Stimulated activated naive CD8-positive, alpha-beta T cell treated with anti-CD3 and anti-CD28 coated beads, Interleukin-15, amount 100 ng/mL, for 72 hours (primary cell): ENCODE measurements at regions not wholly inside any gene's neighbourhood (a gene's known extent, or its start where the extent isn't known, plus 50 kb on each side); places are given as distances from the start of the nearest gene placed in this dataset.

ENCODE experiments used
- ATAC-seq: fragments of 150-1000 bp; cut with Tn5 transposase; 2 replicates; pipeline ENCODE4 v1.10.0; 2021; ENCODE audit warnings: mild to moderate bottlenecking, moderate library complexity
- DNase-seq, 2 donors: peaks; one replicate each; pipeline ENCODE4 v3.0.0; 2021 to 2022
- H3K27ac Mint-ChIP-seq, 2 donors: one replicate each; pipeline ENCODE4 v1.8.0; 2022; ENCODE audit warnings: mild to moderate bottlenecking in 2 of 2, mixed read lengths in 2 of 2, moderate library complexity in 2 of 2
- H3K27me3 Mint-ChIP-seq: one replicate; pipeline ENCODE4 v1.8.0; 2022; ENCODE audit warnings: mixed read lengths
- H3K4me1 Mint-ChIP-seq: one replicate; pipeline ENCODE4 v1.8.0; 2022; ENCODE audit warnings: mild to moderate bottlenecking, mixed read lengths
- H3K4me3 Mint-ChIP-seq, 2 donors: one replicate each; pipeline ENCODE4 v1.8.0; 2022; ENCODE audit warnings: mild to moderate bottlenecking in 2 of 2, mixed read lengths in 2 of 2, moderate library complexity in 1 of 2
- H3K9me3 Mint-ChIP-seq, 2 donors: one replicate each; pipeline ENCODE4 v1.8.0; 2022; ENCODE audit warnings: mixed read lengths in 2 of 2

- no peaks in the 10 kb centered on the region for H3K27me3 Mint-ChIP-seq
- DNase-seq (no peak), ATAC-seq (no peak)
- H3K9me3 Mint-ChIP-seq: no peaks in the 10 kb centered on the region
- no peaks in the 10 kb centered on the region for H3K4me1 Mint-ChIP-seq
- H3K4me3 Mint-ChIP-seq: no peak overlapping the region
- no peak overlapping the region for H3K27ac Mint-ChIP-seq
These were observed 121.2 kb upstream of the ANKRD1 start for GRCh38 chr10:91042069-91042468.

- Mint-ChIP-seq H3K4me3 (no peak overlapping the region), H3K9me3 (no peaks in the 10 kb centered on the region), H3K27me3 (no peaks in the 10 kb centered on the region), H3K4me1 (peaks cover 2% of the 10 kb centered on the region), H3K27ac (no peak overlapping the region)
- DNase-seq (no peak), ATAC-seq (no peak)
These were observed 122.5 kb upstream of the ANKRD1 start for GRCh38 chr10:91043173-91043910.

GRCh38 chr10:91046869-91047268, 126.0 kb upstream of the ANKRD1 start:
- DNase-seq: no peak
- H3K4me1 Mint-ChIP-seq: peaks cover 10% of the 10 kb centered on the region
- H3K27me3 Mint-ChIP-seq: no peaks in the 10 kb centered on the region
- no peak overlapping the region for H3K27ac Mint-ChIP-seq
- H3K4me3 Mint-ChIP-seq: no peak overlapping the region
- ATAC-seq: no peak
- no peaks in the 10 kb centered on the region for H3K9me3 Mint-ChIP-seq

GRCh38 chr10:91048380-91048779, 127.5 kb upstream of the ANKRD1 start:
- H3K9me3 Mint-ChIP-seq: no peaks in the 10 kb centered on the region
- H3K27ac Mint-ChIP-seq: no peak overlapping the region
- no peak overlapping the region for H3K4me3 Mint-ChIP-seq
- ATAC-seq: no peak
- peaks cover 10% of the 10 kb centered on the region for H3K4me1 Mint-ChIP-seq
- no peak for DNase-seq
- no peaks in the 10 kb centered on the region for H3K27me3 Mint-ChIP-seq

GRCh38 chr10:91049296-91049987, 128.6 kb upstream of the ANKRD1 start:
- Mint-ChIP-seq H3K27ac (no peak overlapping the region), H3K4me3 (no peak overlapping the region), H3K27me3 (no peaks in the 10 kb centered on the region), H3K4me1 (peaks cover 10% of the 10 kb centered on the region), H3K9me3 (no peaks in the 10 kb centered on the region)
- no peak for DNase-seq
- no peak for ATAC-seq

- no peak for ATAC-seq
- no peaks in the 10 kb centered on the region for H3K27me3 Mint-ChIP-seq
- DNase-seq: no peak
- H3K4me1 Mint-ChIP-seq: peaks cover 10% of the 10 kb centered on the region
- H3K27ac Mint-ChIP-seq: no peak overlapping the region
- H3K9me3 Mint-ChIP-seq: no peaks in the 10 kb centered on the region
- H3K4me3 Mint-ChIP-seq: no peak overlapping the region
These were observed 129.1 kb upstream of the ANKRD1 start for GRCh38 chr10:91049988-91050360.

GRCh38 chr10:91050371-91051034, 129.6 kb upstream of the ANKRD1 start:
- ATAC-seq (no peak), DNase-seq (no peak)
- Mint-ChIP-seq H3K9me3 (no peaks in the 10 kb centered on the region), H3K27ac (no peak overlapping the region), H3K4me1 (peaks cover 10% of the 10 kb centered on the region), H3K27me3 (no peaks in the 10 kb centered on the region), H3K4me3 (no peak overlapping the region)

- H3K9me3 Mint-ChIP-seq: no peaks in the 10 kb centered on the region
- H3K4me1 Mint-ChIP-seq: peaks cover 10% of the 10 kb centered on the region
- H3K27me3 Mint-ChIP-seq: no peaks in the 10 kb centered on the region
- no peak overlapping the region for H3K27ac Mint-ChIP-seq
- no peak overlapping the region for H3K4me3 Mint-ChIP-seq
- ATAC-seq (no peak), DNase-seq (no peak)
These were observed 130.9 kb upstream of the ANKRD1 start for GRCh38 chr10:91051829-91052228.

- no peaks in the 10 kb centered on the region for H3K4me1 Mint-ChIP-seq
- no peaks in the 10 kb centered on the region for H3K9me3 Mint-ChIP-seq
- ATAC-seq (no peak), DNase-seq (no peak)
- H3K27ac Mint-ChIP-seq: no peak overlapping the region
- H3K4me3 Mint-ChIP-seq: no peak overlapping the region
- H3K27me3 Mint-ChIP-seq: no peaks in the 10 kb centered on the region
These were observed 133.4 kb upstream of the ANKRD1 start for GRCh38 chr10:91054325-91054724.

- Mint-ChIP-seq H3K4me3 (no peak overlapping the region), H3K27me3 (no peaks in the 10 kb centered on the region), H3K27ac (no peak overlapping the region), H3K4me1 (peaks cover 5% of the 10 kb centered on the region), H3K9me3 (no peaks in the 10 kb centered on the region)
- no peak for DNase-seq
- no peak for ATAC-seq
These were observed 140.3 kb upstream of the ANKRD1 start for GRCh38 chr10:91061187-91061586.

GRCh38 chr10:91061608-91062007, 140.7 kb upstream of the ANKRD1 start:
- Mint-ChIP-seq H3K27me3 (no peaks in the 10 kb centered on the region), H3K27ac (no peak overlapping the region), H3K9me3 (no peaks in the 10 kb centered on the region), H3K4me3 (no peak overlapping the region), H3K4me1 (peaks cover 5% of the 10 kb centered on the region)
- ATAC-seq: no peak
- DNase-seq: no peak

- Mint-ChIP-seq H3K4me1 (peaks cover 5% of the 10 kb centered on the region), H3K27me3 (no peaks in the 10 kb centered on the region), H3K4me3 (no peak overlapping the region), H3K9me3 (no peaks in the 10 kb centered on the region), H3K27ac (no peak overlapping the region)
- ATAC-seq (no peak), DNase-seq (no peak)
These were observed 141.2 kb upstream of the ANKRD1 start for GRCh38 chr10:91062091-91062490.

GRCh38 chr10:91071786-91072185, 148.7 kb upstream of the PCGF5 start:
- H3K27ac Mint-ChIP-seq: no peak overlapping the region
- H3K4me3 Mint-ChIP-seq: no peak overlapping the region
- no peaks in the 10 kb centered on the region for H3K4me1 Mint-ChIP-seq
- ATAC-seq: no peak
- no peaks in the 10 kb centered on the region for H3K27me3 Mint-ChIP-seq
- no peaks in the 10 kb centered on the region for H3K9me3 Mint-ChIP-seq
- no peak for DNase-seq

GRCh38 chr10:91073286-91073979, 147.0 kb upstream of the PCGF5 start:
- no peaks in the 10 kb centered on the region for H3K27me3 Mint-ChIP-seq
- ATAC-seq (no peak), DNase-seq (no peak)
- H3K27ac Mint-ChIP-seq: no peak overlapping the region
- H3K9me3 Mint-ChIP-seq: no peaks in the 10 kb centered on the region
- H3K4me1 Mint-ChIP-seq: no peaks in the 10 kb centered on the region
- H3K4me3 Mint-ChIP-seq: no peak overlapping the region

GRCh38 chr10:91076991-91077548, 143.4 kb upstream of the PCGF5 start:
- Mint-ChIP-seq H3K27ac (peak overlapping the region in 1 of 2 donors; percentile 81), H3K9me3 (no peaks in the 10 kb centered on the region), H3K27me3 (no peaks in the 10 kb centered on the region), H3K4me3 (no peak overlapping the region), H3K4me1 (no peaks in the 10 kb centered on the region)
- no peak for ATAC-seq
- DNase-seq: no peak
